ENCODE measurements at regions not wholly inside any gene's neighbourhood (a gene's known extent, or its start where the extent isn't known, plus 50 kb on each side); places are given as distances from the start of the nearest gene placed in this dataset.
"Not testable (repeated sequence)": the region's sequence is repeated elsewhere in the genome, so short reads cannot be mapped to it uniquely, and the experiment has no call there.

DNA sequence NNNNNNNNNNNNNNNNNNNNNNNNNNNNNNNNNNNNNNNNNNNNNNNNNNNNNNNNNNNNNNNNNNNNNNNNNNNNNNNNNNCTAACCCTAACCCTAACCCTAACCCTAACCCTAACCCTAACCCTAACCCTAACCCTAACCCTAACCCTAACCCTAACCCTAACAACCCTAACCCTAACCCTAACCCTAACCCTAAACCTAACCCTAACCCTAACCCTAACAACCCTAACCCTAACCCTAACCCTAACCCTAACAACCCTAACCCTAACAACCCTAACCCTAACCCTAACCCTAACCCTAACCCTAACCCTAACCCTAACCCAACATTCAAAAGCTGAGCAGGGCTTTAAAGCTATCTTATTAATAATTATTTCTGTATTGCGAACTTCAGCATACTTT is 182.5 kb upstream of the FAM20C start:
- not testable (repeated sequence) for DNase-seq (ENCODE audit: low read depth)

DNA sequence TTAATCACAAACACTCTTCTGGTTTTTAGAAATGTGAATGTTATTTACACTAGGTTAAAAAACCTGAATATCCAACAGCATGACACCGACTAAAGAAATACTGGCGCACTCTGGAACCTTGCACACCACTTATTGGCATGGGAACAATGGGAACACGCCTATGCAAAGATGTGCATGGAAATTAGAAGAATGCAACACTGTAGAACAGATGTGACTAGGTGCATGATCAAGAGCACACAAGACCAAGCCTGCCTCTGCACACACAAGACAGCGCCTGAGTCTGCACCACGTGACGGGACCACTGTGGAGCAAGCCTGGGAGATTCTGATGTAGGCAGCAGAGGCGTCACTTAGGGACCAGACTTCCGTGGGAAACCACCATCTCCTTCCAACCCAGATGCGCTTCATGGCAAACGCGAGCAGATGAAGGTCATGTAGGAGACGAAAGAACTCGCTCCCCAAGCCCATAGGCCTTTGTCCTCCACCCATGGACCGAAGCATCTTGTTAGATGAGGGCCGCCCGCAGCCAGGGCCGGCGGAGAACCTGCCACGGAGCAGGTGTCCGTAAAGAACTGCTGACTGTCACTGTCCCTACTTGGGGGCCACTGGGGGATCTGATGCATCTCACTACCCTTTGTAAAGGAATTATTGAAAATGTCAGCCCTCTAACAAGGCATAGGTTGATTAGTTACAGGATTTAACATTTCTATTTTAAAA is 159.6 kb upstream of the FAM20C start:
- not testable (repeated sequence) for DNase-seq (ENCODE audit: low read depth)

- DNase-seq (ENCODE audit: low read depth): not testable (repeated sequence)
Measured at GRCh38 chr7:35121-35541, 157.2 kb upstream of the FAM20C start.

- DNase-seq (ENCODE audit: low read depth): not testable (repeated sequence)
Measured at GRCh38 chr7:36539-36938, 155.8 kb upstream of the FAM20C start.

DNA sequence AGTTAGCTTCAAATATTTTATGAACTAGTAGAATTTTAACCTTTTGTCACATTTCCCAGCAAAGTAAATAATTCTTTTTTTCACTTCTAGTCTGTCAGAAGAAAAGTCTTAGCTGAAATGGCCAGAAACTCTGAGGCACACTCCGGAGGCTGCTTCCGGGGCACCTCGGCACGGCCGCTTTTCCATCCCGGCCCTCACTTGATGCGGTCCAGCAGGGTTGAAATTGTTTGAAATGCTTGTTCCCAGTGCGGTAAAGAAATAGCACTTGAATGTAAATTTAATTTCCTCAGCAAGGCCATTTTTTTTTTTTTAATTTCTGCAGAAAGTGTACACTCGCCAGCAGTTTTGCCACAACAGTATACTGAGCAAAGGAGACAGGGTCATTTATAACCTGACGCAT is 154.7 kb upstream of the FAM20C start:
- not testable (repeated sequence) for DNase-seq (ENCODE audit: low read depth)

GRCh38 chr7:38444-38843 is 153.9 kb upstream of the FAM20C start:
- not testable (repeated sequence) for DNase-seq (ENCODE audit: low read depth)

GRCh38 chr7:39984-40740 is 152.2 kb upstream of the FAM20C start:
- DNase-seq (ENCODE audit: low read depth): peak; percentile 84

DNA sequence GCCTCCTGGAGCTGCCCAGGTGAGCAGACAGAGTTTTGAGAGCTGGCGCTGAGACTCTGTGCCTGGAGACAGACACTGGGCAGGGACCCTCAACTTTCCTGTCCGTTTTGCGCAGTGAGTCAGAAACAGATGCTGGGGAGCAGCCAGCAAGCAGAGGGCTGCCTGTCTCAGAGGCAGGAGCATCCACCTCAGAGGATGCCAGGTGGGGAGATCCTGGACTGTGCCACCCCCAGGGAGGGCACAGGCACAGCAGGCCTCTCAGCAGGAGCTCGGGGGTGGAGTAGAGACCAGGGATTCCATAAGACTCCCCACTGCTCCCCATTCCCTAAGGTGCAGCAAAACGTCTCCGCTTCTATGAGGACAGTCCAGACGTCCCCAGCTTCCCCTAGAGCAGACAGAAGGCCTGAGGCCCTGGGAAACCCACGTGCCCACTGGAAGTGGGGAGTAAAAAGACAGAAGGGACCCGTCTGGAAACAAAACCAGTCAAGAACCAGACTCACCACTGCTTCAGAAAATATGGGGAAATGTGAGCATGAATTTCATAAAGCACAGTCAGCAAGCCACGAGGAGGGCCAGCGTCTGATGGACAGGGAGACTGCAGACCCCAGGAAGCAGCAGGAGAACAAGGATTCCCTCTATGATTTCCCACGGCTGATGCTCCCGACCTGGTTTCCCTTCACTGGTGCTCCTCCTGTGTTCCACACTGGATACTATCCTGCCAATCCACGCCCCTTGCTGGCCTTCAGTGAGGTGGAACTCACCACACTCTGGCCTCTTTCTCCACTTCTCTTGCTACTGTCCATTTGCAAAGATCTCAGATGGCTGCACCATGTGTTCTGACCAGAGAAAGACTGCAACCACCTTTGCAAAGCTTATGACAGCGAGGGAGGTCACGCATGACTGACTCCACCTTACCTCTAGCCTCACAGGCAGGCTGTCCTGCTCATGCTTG is 151.3 kb upstream of the FAM20C start:
- no peak for DNase-seq (ENCODE audit: low read depth)

- no peak for DNase-seq (ENCODE audit: low read depth)
Measured at GRCh38 chr7:41917-42565, 150.3 kb upstream of the FAM20C start.

GRCh38 chr7:43791-44540 is 148.4 kb upstream of the FAM20C start:
- no peak for DNase-seq (ENCODE audit: low read depth)

GRCh38 chr7:44541-44896 is 147.9 kb upstream of the FAM20C start:
- no peak for DNase-seq (ENCODE audit: low read depth)

GRCh38 chr7:45106-46090 is 147.0 kb upstream of the FAM20C start:
- DNase-seq (ENCODE audit: low read depth): no peak

DNA sequence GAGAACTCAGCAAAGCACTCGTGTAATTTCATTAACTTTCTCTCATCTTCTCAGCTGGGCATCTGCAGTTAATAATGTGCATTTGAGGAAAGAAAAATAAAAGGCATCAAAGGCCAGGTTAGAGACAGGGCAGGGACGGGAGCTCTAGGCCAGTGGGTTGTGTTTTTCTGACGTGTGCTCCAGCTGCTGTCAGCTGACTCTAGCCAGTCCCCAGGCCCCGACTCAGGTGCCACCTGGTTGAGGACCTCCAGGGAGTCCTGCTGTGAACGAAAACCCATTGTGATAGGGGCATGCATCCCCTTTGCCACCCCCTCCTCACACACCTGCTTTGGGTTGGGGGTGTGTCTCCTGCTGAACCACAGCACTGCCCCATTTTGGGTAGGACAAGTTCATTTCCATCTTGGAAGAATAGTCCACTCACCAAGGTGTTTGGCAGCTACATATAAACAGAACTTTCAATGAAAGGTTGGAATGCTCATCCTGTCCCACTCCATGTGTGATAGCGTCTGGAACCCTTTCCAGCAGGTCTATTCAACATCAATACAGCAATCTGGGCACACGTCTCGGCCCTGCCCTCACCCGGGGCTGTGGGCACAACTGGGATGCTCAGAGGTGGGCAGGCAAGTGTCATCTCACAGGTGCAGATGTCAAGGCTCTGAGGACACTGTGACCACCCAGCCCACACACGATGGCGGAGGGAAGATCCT is 146.1 kb upstream of the FAM20C start:
- DNase-seq (ENCODE audit: low read depth): no peak

GRCh38 chr7:46830-47140 is 145.6 kb upstream of the FAM20C start:
- no peak for DNase-seq (ENCODE audit: low read depth)

DNA sequence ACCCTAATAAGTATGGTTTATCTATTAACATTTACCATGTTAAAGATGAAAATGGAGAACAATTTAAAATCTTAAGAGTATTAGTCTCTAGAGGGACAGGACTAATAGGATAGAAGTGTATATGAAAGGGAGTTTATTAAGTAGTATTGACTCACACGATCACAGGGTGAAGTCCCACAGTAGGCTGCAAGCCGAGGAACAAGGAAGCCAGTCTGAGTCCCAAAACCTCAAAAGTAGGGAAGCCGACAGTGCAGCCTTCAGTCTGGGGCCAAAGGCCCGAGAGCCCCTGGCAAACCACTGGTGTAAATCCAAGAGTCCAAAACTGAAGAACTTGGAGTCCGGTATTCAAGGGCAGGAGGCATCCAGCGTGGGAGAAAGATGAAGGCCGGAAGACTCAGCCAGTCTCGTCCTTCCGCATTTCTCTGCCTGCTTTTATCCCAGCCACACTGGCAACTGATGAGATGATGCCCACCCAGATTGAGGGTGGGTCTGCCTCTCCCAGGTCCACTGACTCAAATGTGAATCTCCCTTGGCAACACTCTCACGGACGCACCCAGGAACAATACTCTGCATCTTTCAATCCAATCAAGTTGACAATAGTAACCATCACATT is 140.8 kb upstream of the FAM20C start:
- DNase-seq (ENCODE audit: low read depth): no peak

DNA sequence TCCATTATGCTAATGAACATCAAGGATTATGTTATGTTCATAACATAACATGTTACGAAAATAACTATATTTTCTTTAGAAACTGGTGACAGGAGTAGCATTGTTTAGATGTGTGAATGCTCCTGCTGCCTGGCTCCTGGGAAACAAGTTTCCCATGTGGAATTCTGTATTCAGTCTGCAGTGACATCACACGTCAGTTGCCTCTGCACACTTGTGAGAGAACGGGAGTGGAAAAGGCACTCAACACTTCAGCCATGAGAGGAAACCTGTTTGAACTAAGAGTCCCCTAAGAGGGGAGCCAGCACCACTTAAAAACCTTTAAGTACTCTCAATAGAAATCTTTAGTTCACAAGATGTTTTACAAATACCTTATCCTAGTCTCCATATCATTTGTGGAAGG is 140.3 kb upstream of the FAM20C start:
- no peak for DNase-seq (ENCODE audit: low read depth)

GRCh38 chr7:53531-53930 is 138.8 kb upstream of the FAM20C start:
- no peak for DNase-seq (ENCODE audit: low read depth)

GRCh38 chr7:54615-55014 is 137.8 kb upstream of the FAM20C start:
- DNase-seq (ENCODE audit: low read depth): no peak

DNA sequence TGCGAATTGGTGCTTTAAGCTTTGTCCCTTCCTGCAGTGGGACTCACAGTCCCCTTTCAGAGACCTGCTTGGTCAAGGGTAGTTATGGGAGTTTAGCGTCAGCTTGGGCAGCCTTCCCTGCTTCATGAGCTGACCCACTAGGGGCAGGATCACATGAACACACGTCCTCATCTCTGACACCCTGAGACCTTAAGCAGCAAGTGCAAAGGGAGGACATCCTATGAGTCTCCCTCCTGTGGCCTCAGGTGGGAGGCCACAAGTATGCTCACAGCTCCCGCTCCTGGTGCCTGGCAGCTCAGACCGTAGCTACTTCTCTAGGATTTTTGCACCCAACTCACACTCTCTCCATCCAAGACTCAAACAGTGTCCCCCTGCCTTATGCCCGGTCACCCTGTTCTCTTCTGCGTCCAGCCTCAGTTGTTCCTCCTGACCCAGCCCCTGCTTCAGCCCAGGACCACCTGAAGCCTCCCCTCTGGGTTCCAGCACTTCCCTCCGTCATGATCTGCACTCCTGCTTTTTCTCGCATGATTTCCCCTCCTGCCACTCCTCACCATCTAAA is 136.6 kb upstream of the FAM20C start:
- no peak for DNase-seq (ENCODE audit: low read depth)

All from M059J (cell line).